ENCODE measurements at regions not wholly inside any gene's neighbourhood (a gene's known extent, or its start where the extent isn't known, plus 50 kb on each side); places are given as distances from the start of the nearest gene placed in this dataset.

GRCh38 chr13:70424928-70425327, 316.7 kb upstream of the KLHL1 start:
- Histone ChIP-seq H3K9ac (ENCODE audit: control insufficient read depth, extremely low read depth, insufficient read depth, low read length) (no peak overlapping the region), H3K4me1 (ENCODE audit: control insufficient read depth, extremely low read depth, insufficient read depth, low read length) (no peaks in the 10 kb centered on the region), H3K9me1 (ENCODE audit: control insufficient read depth, extremely low read depth, insufficient read depth, low read length) (no peaks in the 10 kb centered on the region), H3K36me3 (ENCODE audit: control insufficient read depth in 2 of 2, extremely low read depth in 1 of 2, insufficient read depth in 2 of 2, low read length in 2 of 2) (no peaks in the 10 kb centered on the region), H3K27ac (ENCODE audit: control insufficient read depth, insufficient read depth, low read length) (no peak overlapping the region), H4K20me1 (ENCODE audit: control insufficient read depth, extremely low read depth, insufficient read depth, low read length) (no peaks in the 10 kb centered on the region), H3K4me3 (ENCODE audit: control insufficient read depth in 2 of 3, extremely low read depth in 1 of 3, insufficient read depth in 2 of 3, low read depth in 1 of 3, low read length in 3 of 3) (no peak overlapping the region), H3K27me3 (ENCODE audit: control insufficient read depth, extremely low read depth, insufficient read depth, low read length) (no peaks in the 10 kb centered on the region), H2AFZ (ENCODE audit: control insufficient read depth, low read length) (no peak overlapping the region), H3K9me3 (ENCODE audit: control insufficient read depth, low read depth, low read length) (no peaks in the 10 kb centered on the region), H3K4me2 (ENCODE audit: control insufficient read depth, extremely low read depth, insufficient read depth, low read depth, low read length) (no peak overlapping the region), H3K79me2 (ENCODE audit: control insufficient read depth, insufficient read depth, low read length) (no peaks in the 10 kb centered on the region)
- DNase-seq (ENCODE audit: low read depth, low spot score) (no peak), FAIRE-seq (no peak)
- TF ChIP-seq, protein P1, sequence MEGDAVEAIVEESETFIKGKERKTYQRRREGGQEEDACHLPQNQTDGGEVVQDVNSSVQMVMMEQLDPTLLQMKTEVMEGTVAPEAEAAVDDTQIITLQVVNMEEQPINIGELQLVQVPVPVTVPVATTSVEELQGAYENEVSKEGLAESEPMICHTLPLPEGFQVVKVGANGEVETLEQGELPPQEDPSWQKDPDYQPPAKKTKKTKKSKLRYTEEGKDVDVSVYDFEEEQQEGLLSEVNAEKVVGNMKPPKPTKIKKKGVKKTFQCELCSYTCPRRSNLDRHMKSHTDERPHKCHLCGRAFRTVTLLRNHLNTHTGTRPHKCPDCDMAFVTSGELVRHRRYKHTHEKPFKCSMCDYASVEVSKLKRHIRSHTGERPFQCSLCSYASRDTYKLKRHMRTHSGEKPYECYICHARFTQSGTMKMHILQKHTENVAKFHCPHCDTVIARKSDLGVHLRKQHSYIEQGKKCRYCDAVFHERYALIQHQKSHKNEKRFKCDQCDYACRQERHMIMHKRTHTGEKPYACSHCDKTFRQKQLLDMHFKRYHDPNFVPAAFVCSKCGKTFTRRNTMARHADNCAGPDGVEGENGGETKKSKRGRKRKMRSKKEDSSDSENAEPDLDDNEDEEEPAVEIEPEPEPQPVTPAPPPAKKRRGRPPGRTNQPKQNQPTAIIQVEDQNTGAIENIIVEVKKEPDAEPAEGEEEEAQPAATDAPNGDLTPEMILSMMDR (optimal IDR thresholded peaks at IDR 0.05 in 1 of 3, IDR thresholded peaks at IDR 0.05 in 1 of 3, conservative IDR thresholded peaks at IDR 0.05 in 1 of 3; ENCODE audit: extremely low read depth in 1 of 3, insufficient read depth in 2 of 3, low read length in 3 of 3) = no peak
- no peak for TF ChIP-seq EZH2 (IDR thresholded peaks at IDR 0.05; ENCODE audit: low read length)
- dilution Hi-C loops (cut with MboI; ENCODE audit: extremely low pct_ligation_motif_present, low sequenced_read_pairs) = no loop called here

- DNase-seq (ENCODE audit: low read depth, low spot score) = no peak
- dilution Hi-C loops (cut with MboI; ENCODE audit: extremely low pct_ligation_motif_present, low sequenced_read_pairs) = no loop called here
- H2AFZ ChIP-seq (ENCODE audit: control insufficient read depth, low read length) = no peak overlapping the region
- no peaks in the 10 kb centered on the region for H3K79me2 ChIP-seq (ENCODE audit: control insufficient read depth, insufficient read depth, low read length)
- H3K36me3 ChIP-seq (ENCODE audit: control insufficient read depth in 2 of 2, extremely low read depth in 1 of 2, insufficient read depth in 2 of 2, low read length in 2 of 2) = no peaks in the 10 kb centered on the region
- no peak for TF ChIP-seq EZH2 (IDR thresholded peaks at IDR 0.05; ENCODE audit: low read length)
- TF ChIP-seq, protein P1 (optimal IDR thresholded peaks at IDR 0.05 in 1 of 3, IDR thresholded peaks at IDR 0.05 in 1 of 3, conservative IDR thresholded peaks at IDR 0.05 in 1 of 3; ENCODE audit: extremely low read depth in 1 of 3, insufficient read depth in 2 of 3, low read length in 3 of 3) = no peak
- H3K4me3 ChIP-seq (ENCODE audit: control insufficient read depth in 2 of 3, extremely low read depth in 1 of 3, insufficient read depth in 2 of 3, low read depth in 1 of 3, low read length in 3 of 3) = no peak overlapping the region
- no peak overlapping the region for H3K4me2 ChIP-seq (ENCODE audit: control insufficient read depth, extremely low read depth, insufficient read depth, low read depth, low read length)
- no peaks in the 10 kb centered on the region for H3K4me1 ChIP-seq (ENCODE audit: control insufficient read depth, extremely low read depth, insufficient read depth, low read length)
- no peak overlapping the region for H3K9ac ChIP-seq (ENCODE audit: control insufficient read depth, extremely low read depth, insufficient read depth, low read length)
- no peaks in the 10 kb centered on the region for H4K20me1 ChIP-seq (ENCODE audit: control insufficient read depth, extremely low read depth, insufficient read depth, low read length)
- FAIRE-seq = no peak
- no peaks in the 10 kb centered on the region for H3K9me3 ChIP-seq (ENCODE audit: control insufficient read depth, low read depth, low read length)
- no peaks in the 10 kb centered on the region for H3K9me1 ChIP-seq (ENCODE audit: control insufficient read depth, extremely low read depth, insufficient read depth, low read length)
- H3K27me3 ChIP-seq (ENCODE audit: control insufficient read depth, extremely low read depth, insufficient read depth, low read length) = no peaks in the 10 kb centered on the region
- no peak overlapping the region for H3K27ac ChIP-seq (ENCODE audit: control insufficient read depth, insufficient read depth, low read length)
Measured at GRCh38 chr13:70424428-70424827, 316.2 kb upstream of the KLHL1 start.
